Heart left ventricle (tissue), 16 donors: ENCODE measurements at regions not wholly inside any gene's neighbourhood (a gene's known extent, or its start where the extent isn't known, plus 50 kb on each side); places are given as distances from the start of the nearest gene placed in this dataset.

Experiments
- ATAC-seq, 4 donors: fragments of 200-7000 bp; cut with Tn5 transposase; one replicate each; pipeline ENCODE4 v1.9.1; 2020 to 2022; ENCODE audit warnings: moderate library complexity in 4 of 4, mild to moderate bottlenecking in 3 of 4, moderate number of reproducible peaks in 1 of 4
- DNase-seq, 5 donors: peaks; one replicate each; pipeline ENCODE4 v3.0.0-alpha.2; 2020
- H3K27ac ChIP-seq, 12 donors: fragments of 200-600 bp; sonication (generic) in 4 of 12; one replicate each; pipeline versions ENCODE4 v1.5.0 to v1.8.0; 2016 to 2022; ENCODE audit warnings: mild to moderate bottlenecking in 2 of 12
- H3K27me3 ChIP-seq, 9 donors: fragments of 200-600 bp; sonication (generic) in 2 of 9; one replicate each; pipeline versions ENCODE4 v1.5.1 to v1.8.0; 2016 to 2022; ENCODE audit warnings: mild to moderate bottlenecking in 3 of 9
- H3K36me3 ChIP-seq, 9 donors: fragments of 200-600 bp; sonication (generic) in 2 of 9; one replicate each; pipeline versions ENCODE4 v1.5.0 to v1.8.0; 2018 to 2022; ENCODE audit warnings: mild to moderate bottlenecking in 2 of 9
- H3K4me1 ChIP-seq, 12 donors: fragments of 200-600 bp; sonication (generic) in 4 of 12; one replicate each; pipeline versions ENCODE4 v1.5.0 to v1.8.0; 2016 to 2022; ENCODE audit warnings: mild to moderate bottlenecking in 3 of 12
- H3K4me3 ChIP-seq, 12 donors: fragments of 200-600 bp; sonication (generic) in 4 of 12; one replicate each; pipeline versions ENCODE4 v1.5.0 to v1.8.0; 2017 to 2022; ENCODE audit warnings: mild to moderate bottlenecking in 9 of 12, moderate library complexity in 4 of 12
- H3K9me3 ChIP-seq, 12 donors: fragments of 200-600 bp; sonication (generic) in 4 of 12; one replicate each; pipeline versions ENCODE4 v1.5.0 to v1.8.0; 2016 to 2022; ENCODE audit warnings: mild to moderate bottlenecking in 1 of 12
- CTCF ChIP-seq, 12 donors: fragments of 200-600 bp; sonication (generic) in 4 of 12; IDR thresholded peaks; one replicate each; pipeline versions ENCODE4 v1.5.0 to v1.8.0; 2018 to 2022; ENCODE audit warnings: antibody characterized with exemption in 12 of 12, mild to moderate bottlenecking in 5 of 12
- POLR2A ChIP-seq, 2 donors: fragments of 450-650 bp; IDR thresholded peaks; one replicate each; pipeline ENCODE4 v1.6.1; 2017; ENCODE audit warnings: antibody characterized with exemption in 2 of 2, mild to moderate bottlenecking in 2 of 2, moderate library complexity in 2 of 2
- WGBS, 4 donors: extraction: QIAGEN DNeasy Blood & Tissue Kit in 2 of 4; methylation state at CpG; one replicate each; pipeline versions ENCODE4 v1.1.5 to v1.1.7; 2013 to 2018; 5-methylcytosine and 5-hydroxymethylcytosine counted together
- intact Hi-C, 10 donors: fragments of 100-400 bp; cut with DNase I; formaldehyde crosslinking; loops; one replicate each; pipeline versions ENCODE4 v1.11.1 to v1.14.2; 2022
- donor health status: ischemic (EF 13 %, LVEDD 7.1; RV severe dilation, severe dysfunction).
- donor health status: healthy with polysubstance abuse.
- donor health status: DM: no; HTN: yes; CAD: no.
- donor health status: DM: no; HTN: no; CAD: no.
- donor health status: ischemic (EF 25% LVEDD 6.9; RV normal size, moderate dysfunction).
- donor health status: ischemic (EF 25% LVEDD 5.7; RV mildly dilated, moderate dysfunction).
- donor health status: healthy.
- donor health status: DM: yes; HTN: yes; CAD: no.
- donor health status: ischemic (EF 35%, LVEDD 5.7; RV mildly dilated, moderate dysfunction).
- donor health status: nonischemic (EF 11% LVEDD 7.7; RV severe dilation, severe dysfunction).
- donor health status: DM: yes; HTN: yes; CAD: no.
- donor health status: PGD.
- donor health status: ischemic (EF 29% LVEDD 5.4; RV normal size, mild dysfunction).
- donor health status: nonischemic (EF 23%, LVEDD 6.1; RV moderate dilation, normal function).

- intact Hi-C loops, result no loop called here
- ATAC-seq, result no peak
- TF ChIP-seq POLR2A (IDR thresholded peaks at IDR 0.05) (no peak), CTCF (IDR thresholded peaks at IDR 0.05) (no peak)
- H3K27me3 ChIP-seq, result peaks cover 0 to 3% (median 0%) of the 10 kb centered on the region in 9 donors
- H3K27ac ChIP-seq, result no peak overlapping the region
- 71 to 76% (median 74%) methylated on average over 4 of the region's 4 CpGs for WGBS, 4 donors
- H3K9me3 ChIP-seq, result no peaks in the 10 kb centered on the region
- H3K4me3 ChIP-seq, result no peak overlapping the region
- H3K36me3 ChIP-seq, result no peaks in the 10 kb centered on the region
- DNase-seq, result no peak
- H3K4me1 ChIP-seq, result no peaks in the 10 kb centered on the region
Observed at GRCh38 chr6:40743226-40743625, 156.1 kb upstream of the LRFN2 start.

- 70 to 82% (median 77%) methylated on average over 3 of the region's 3 CpGs for WGBS, 4 donors
- Histone ChIP-seq H3K27ac (no peak overlapping the region), H3K4me3 (no peak overlapping the region), H3K9me3 (no peaks in the 10 kb centered on the region), H3K4me1 (no peaks in the 10 kb centered on the region), H3K36me3 (no peaks in the 10 kb centered on the region), H3K27me3 (peaks cover 0 to 14% (median 5%) of the 10 kb centered on the region in 9 donors)
- DNase-seq (no peak), ATAC-seq (no peak)
- TF ChIP-seq CTCF (IDR thresholded peaks at IDR 0.05) (no peak), POLR2A (IDR thresholded peaks at IDR 0.05) (no peak)
- intact Hi-C loops, result no loop called here
Observed at GRCh38 chr6:40740518-40740917, 153.4 kb upstream of the LRFN2 start.

GRCh38 chr6:40738551-40739193, 151.5 kb upstream of the LRFN2 start:
- ATAC-seq (no peak), DNase-seq (no peak)
- H3K27me3 ChIP-seq, result peaks cover 0 to 20% (median 10%) of the 10 kb centered on the region in 9 donors
- no peaks in the 10 kb centered on the region for H3K4me1 ChIP-seq
- H3K9me3 ChIP-seq, result no peaks in the 10 kb centered on the region
- WGBS, 4 donors, result 75 to 81% (median 79%) methylated on average over 11 of the region's 11 CpGs
- intact Hi-C loops, result no loop called here
- no peak overlapping the region for H3K4me3 ChIP-seq
- TF ChIP-seq POLR2A (IDR thresholded peaks at IDR 0.05) (no peak), CTCF (IDR thresholded peaks at IDR 0.05) (no peak)
- no peaks in the 10 kb centered on the region for H3K36me3 ChIP-seq
- no peak overlapping the region for H3K27ac ChIP-seq

GRCh38 chr6:40735521-40735920, 148.4 kb upstream of the LRFN2 start:
- WGBS, 4 donors, result 71 to 85% (median 81%) methylated on average over 6 to 7 of the region's 7 CpGs

More at GRCh38 chr6:40735521-40735920, 148.4 kb upstream of the LRFN2 start:
- Histone ChIP-seq H3K4me1 (no peaks in the 10 kb centered on the region), H3K4me3 (no peak overlapping the region), H3K27ac (no peak overlapping the region), H3K27me3 (peaks cover 0 to 20% (median 10%) of the 10 kb centered on the region in 9 donors), H3K9me3 (no peaks in the 10 kb centered on the region), H3K36me3 (no peaks in the 10 kb centered on the region)
- DNase-seq, result no peak
- intact Hi-C loops, result no loop called here
- no peak for TF ChIP-seq CTCF (IDR thresholded peaks at IDR 0.05)
- no peak for TF ChIP-seq POLR2A (IDR thresholded peaks at IDR 0.05)
- ATAC-seq, result no peak
